Upper lobe of left lung (tissue), 4 donors: ENCODE measurements at regions not wholly inside any gene's neighbourhood (a gene's known extent, or its start where the extent isn't known, plus 50 kb on each side); places are given as distances from the start of the nearest gene placed in this dataset.

Source experiments
- EP300 ChIP-seq, 4 donors: sonication (generic); formaldehyde crosslinking; IDR thresholded peaks; one replicate each; pipeline ENCODE4 v1.5.1; 2017; ENCODE audit warnings: antibody characterized with exemption in 4 of 4, control low read depth in 2 of 4
- POLR2AphosphoS5 ChIP-seq, 2 donors: sonication (generic); formaldehyde crosslinking; IDR thresholded peaks; one replicate each; pipeline ENCODE4 v1.5.1; 2017; ENCODE audit warnings: antibody characterized with exemption in 2 of 2
- TF ChIP-seq, protein P1 (sequence below), 6 experiments: fragments of 450-650 bp in 4 of 6; fragments of 200-600 bp in 2 of 6; sonication (generic) in 2 of 6; IDR thresholded peaks; one replicate each; pipeline ENCODE4 v1.5.1; 2016 to 2019; ENCODE audit warnings: antibody characterized with exemption in 6 of 6

DNA sequence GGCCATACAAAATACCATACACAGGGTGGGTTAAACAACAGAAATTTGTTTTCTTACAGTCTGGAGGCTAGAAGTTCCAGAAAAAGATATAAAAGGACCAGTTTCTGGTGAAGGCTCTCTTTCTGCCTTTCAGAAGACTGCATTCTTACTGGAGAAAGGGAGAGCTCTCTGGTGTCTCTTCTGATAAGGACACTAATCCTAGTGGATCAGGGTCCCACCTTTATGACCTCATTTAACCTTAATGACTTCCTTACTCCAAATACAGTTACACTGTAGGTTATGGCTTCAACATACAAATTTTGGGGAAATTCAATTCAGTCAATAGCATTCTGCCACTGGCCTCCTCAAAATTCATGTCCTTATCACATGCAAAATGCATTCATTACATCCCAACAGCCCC lies 351.9 kb upstream of the POU5F2 start:
- TF ChIP-seq POLR2AphosphoS5 (IDR thresholded peaks at IDR 0.05): no peak
- TF ChIP-seq, protein P1, sequence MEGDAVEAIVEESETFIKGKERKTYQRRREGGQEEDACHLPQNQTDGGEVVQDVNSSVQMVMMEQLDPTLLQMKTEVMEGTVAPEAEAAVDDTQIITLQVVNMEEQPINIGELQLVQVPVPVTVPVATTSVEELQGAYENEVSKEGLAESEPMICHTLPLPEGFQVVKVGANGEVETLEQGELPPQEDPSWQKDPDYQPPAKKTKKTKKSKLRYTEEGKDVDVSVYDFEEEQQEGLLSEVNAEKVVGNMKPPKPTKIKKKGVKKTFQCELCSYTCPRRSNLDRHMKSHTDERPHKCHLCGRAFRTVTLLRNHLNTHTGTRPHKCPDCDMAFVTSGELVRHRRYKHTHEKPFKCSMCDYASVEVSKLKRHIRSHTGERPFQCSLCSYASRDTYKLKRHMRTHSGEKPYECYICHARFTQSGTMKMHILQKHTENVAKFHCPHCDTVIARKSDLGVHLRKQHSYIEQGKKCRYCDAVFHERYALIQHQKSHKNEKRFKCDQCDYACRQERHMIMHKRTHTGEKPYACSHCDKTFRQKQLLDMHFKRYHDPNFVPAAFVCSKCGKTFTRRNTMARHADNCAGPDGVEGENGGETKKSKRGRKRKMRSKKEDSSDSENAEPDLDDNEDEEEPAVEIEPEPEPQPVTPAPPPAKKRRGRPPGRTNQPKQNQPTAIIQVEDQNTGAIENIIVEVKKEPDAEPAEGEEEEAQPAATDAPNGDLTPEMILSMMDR (IDR thresholded peaks at IDR 0.05): no peak
- TF ChIP-seq EP300 (IDR thresholded peaks at IDR 0.05): no peak
